ENCODE measurements at regions not wholly inside any gene's neighbourhood (a gene's known extent, or its start where the extent isn't known, plus 50 kb on each side); places are given as distances from the start of the nearest gene placed in this dataset.

GRCh38 chr4:136699905-136700304 is 832.4 kb downstream of the PCDH18 start:
- Mint-ChIP-seq H3K9me3 (no peaks in the 10 kb centered on the region), H3K36me3 (ENCODE audit: low read depth) (no peaks in the 10 kb centered on the region), H3K4me1 (no peaks in the 10 kb centered on the region), H3K27ac (no peak overlapping the region), H3K27me3 (ENCODE audit: low read depth, poor library complexity) (no peaks in the 10 kb centered on the region), H3K4me3 (no peak overlapping the region)
- no peak for DNase-seq
- TF ChIP-seq CTCF (IDR thresholded peaks at IDR 0.05): no peak

GRCh38 chr4:136691607-136692006 is 840.7 kb downstream of the PCDH18 start:
- no peak for TF ChIP-seq CTCF (IDR thresholded peaks at IDR 0.05)
- Mint-ChIP-seq H3K4me3 (no peak overlapping the region), H3K9me3 (no peaks in the 10 kb centered on the region), H3K4me1 (peaks cover 3% of the 10 kb centered on the region), H3K27me3 (ENCODE audit: low read depth, poor library complexity) (peaks cover 3% of the 10 kb centered on the region), H3K36me3 (ENCODE audit: low read depth) (no peaks in the 10 kb centered on the region), H3K27ac (no peak overlapping the region)
- DNase-seq: no peak

- Mint-ChIP-seq H3K36me3 (ENCODE audit: low read depth) (no peaks in the 10 kb centered on the region), H3K4me3 (no peak overlapping the region), H3K4me1 (peaks cover 5% of the 10 kb centered on the region), H3K27ac (no peak overlapping the region), H3K27me3 (ENCODE audit: low read depth, poor library complexity) (peaks cover 3% of the 10 kb centered on the region), H3K9me3 (no peaks in the 10 kb centered on the region)
- DNase-seq: no peak
- no peak for TF ChIP-seq CTCF (IDR thresholded peaks at IDR 0.05)
Measured at GRCh38 chr4:136690360-136690759, 841.9 kb downstream of the PCDH18 start.

- H3K9me3 Mint-ChIP-seq: no peaks in the 10 kb centered on the region
- no peak overlapping the region for H3K27ac Mint-ChIP-seq
- no peak for TF ChIP-seq CTCF (IDR thresholded peaks at IDR 0.05)
- no peaks in the 10 kb centered on the region for H3K36me3 Mint-ChIP-seq (ENCODE audit: low read depth)
- no peak overlapping the region for H3K4me3 Mint-ChIP-seq
- H3K4me1 Mint-ChIP-seq: peaks cover 18% of the 10 kb centered on the region
- H3K27me3 Mint-ChIP-seq (ENCODE audit: low read depth, poor library complexity): no peaks in the 10 kb centered on the region
- no peak for DNase-seq
Measured at GRCh38 chr4:136687596-136687995, 844.7 kb downstream of the PCDH18 start.

- Mint-ChIP-seq H3K4me3 (no peak overlapping the region), H3K27me3 (ENCODE audit: low read depth, poor library complexity) (no peaks in the 10 kb centered on the region), H3K9me3 (no peaks in the 10 kb centered on the region), H3K36me3 (ENCODE audit: low read depth) (no peaks in the 10 kb centered on the region), H3K27ac (no peak overlapping the region), H3K4me1 (peaks cover 19% of the 10 kb centered on the region)
- no peak for TF ChIP-seq CTCF (IDR thresholded peaks at IDR 0.05)
- DNase-seq: no peak
Measured at GRCh38 chr4:136687118-136687517, 845.2 kb downstream of the PCDH18 start.

GRCh38 chr4:136680761-136681160 is 851.5 kb downstream of the PCDH18 start:
- TF ChIP-seq CTCF (IDR thresholded peaks at IDR 0.05): no peak
- no peak for DNase-seq
- no peak overlapping the region for H3K4me3 Mint-ChIP-seq
- no peak overlapping the region for H3K27ac Mint-ChIP-seq
- no peaks in the 10 kb centered on the region for H3K36me3 Mint-ChIP-seq (ENCODE audit: low read depth)
- no peaks in the 10 kb centered on the region for H3K27me3 Mint-ChIP-seq (ENCODE audit: low read depth, poor library complexity)
- H3K4me1 Mint-ChIP-seq: peaks cover 14% of the 10 kb centered on the region
- H3K9me3 Mint-ChIP-seq: no peaks in the 10 kb centered on the region

Data from nephron progenitor cell (in vitro differentiated cells).